ENCODE measurements at regions not wholly inside any gene's neighbourhood (a gene's known extent, or its start where the extent isn't known, plus 50 kb on each side); places are given as distances from the start of the nearest gene placed in this dataset.
"Not testable (repeated sequence)": the region's sequence is repeated elsewhere in the genome, so short reads cannot be mapped to it uniquely, and the experiment has no call there.

DNA sequence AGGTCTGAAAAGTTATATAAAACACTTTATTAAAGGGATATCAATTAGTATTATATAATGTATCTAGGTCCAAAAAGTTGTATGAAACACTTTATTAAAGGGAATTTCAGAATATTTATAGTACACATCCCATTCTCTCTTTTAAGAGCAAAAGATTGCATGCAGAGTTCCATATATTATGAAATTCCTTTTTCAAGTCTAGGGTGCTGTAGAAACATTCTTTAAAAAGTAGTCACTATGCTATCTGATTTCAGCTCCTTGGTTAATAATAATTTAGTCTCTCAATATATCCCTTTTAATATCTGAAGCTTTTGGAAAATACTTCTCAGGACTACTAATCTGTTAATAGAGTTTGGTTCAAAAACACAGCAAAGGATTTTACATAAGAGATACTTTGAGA is 1496.1 kb upstream of the C9orf72 start:
- no peak for DNase-seq (ENCODE audit: insufficient read length, low spot score)
- TF ChIP-seq, protein P1, sequence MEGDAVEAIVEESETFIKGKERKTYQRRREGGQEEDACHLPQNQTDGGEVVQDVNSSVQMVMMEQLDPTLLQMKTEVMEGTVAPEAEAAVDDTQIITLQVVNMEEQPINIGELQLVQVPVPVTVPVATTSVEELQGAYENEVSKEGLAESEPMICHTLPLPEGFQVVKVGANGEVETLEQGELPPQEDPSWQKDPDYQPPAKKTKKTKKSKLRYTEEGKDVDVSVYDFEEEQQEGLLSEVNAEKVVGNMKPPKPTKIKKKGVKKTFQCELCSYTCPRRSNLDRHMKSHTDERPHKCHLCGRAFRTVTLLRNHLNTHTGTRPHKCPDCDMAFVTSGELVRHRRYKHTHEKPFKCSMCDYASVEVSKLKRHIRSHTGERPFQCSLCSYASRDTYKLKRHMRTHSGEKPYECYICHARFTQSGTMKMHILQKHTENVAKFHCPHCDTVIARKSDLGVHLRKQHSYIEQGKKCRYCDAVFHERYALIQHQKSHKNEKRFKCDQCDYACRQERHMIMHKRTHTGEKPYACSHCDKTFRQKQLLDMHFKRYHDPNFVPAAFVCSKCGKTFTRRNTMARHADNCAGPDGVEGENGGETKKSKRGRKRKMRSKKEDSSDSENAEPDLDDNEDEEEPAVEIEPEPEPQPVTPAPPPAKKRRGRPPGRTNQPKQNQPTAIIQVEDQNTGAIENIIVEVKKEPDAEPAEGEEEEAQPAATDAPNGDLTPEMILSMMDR (IDR thresholded peaks at IDR 0.05; ENCODE audit: insufficient read depth, missing control alignments): no peak
- FAIRE-seq: no peak

- peak; percentile 16 for FAIRE-seq
- no peak for DNase-seq (ENCODE audit: insufficient read length, low spot score)
- TF ChIP-seq, protein P1 (IDR thresholded peaks at IDR 0.05; ENCODE audit: insufficient read depth, missing control alignments): no peak
Observed at GRCh38 chr9:29078063-29078666, 1504.9 kb upstream of the C9orf72 start.

- TF ChIP-seq, protein P1 (IDR thresholded peaks at IDR 0.05; ENCODE audit: insufficient read depth, missing control alignments): no peak
- FAIRE-seq: no peak
Observed at GRCh38 chr9:29100762-29101161, 1527.5 kb upstream of the C9orf72 start.

GRCh38 chr9:29104166-29104565 is 1530.9 kb upstream of the C9orf72 start:
- not testable (repeated sequence) for DNase-seq (ENCODE audit: insufficient read length, low spot score); FAIRE-seq

More at GRCh38 chr9:29100762-29101161, 1527.5 kb upstream of the C9orf72 start:
- no peak for DNase-seq (ENCODE audit: insufficient read length, low spot score)

DNA sequence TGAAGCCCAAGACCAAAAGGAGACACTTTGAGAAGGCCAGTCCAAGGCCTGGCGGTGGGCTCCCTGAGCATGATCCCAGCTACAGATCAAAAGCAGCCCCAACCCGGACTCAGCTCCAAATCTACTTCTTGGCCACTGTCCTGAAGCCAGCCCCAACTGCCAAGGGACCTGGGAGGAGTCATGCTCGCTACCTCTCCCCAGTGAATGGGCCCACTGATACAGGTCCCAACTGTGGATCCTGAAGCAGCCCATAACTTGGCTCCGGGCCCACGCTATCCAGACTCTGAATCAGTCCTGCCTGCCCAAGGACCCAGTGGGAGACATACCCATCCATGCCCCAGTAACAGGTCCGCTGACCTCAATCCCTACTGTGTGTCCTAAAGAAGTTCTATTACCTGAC is 1545.3 kb upstream of the C9orf72 start:
- FAIRE-seq: no peak
- no peak for DNase-seq (ENCODE audit: insufficient read length, low spot score)
- TF ChIP-seq, protein P1 (IDR thresholded peaks at IDR 0.05; ENCODE audit: insufficient read depth, missing control alignments): no peak

DNA sequence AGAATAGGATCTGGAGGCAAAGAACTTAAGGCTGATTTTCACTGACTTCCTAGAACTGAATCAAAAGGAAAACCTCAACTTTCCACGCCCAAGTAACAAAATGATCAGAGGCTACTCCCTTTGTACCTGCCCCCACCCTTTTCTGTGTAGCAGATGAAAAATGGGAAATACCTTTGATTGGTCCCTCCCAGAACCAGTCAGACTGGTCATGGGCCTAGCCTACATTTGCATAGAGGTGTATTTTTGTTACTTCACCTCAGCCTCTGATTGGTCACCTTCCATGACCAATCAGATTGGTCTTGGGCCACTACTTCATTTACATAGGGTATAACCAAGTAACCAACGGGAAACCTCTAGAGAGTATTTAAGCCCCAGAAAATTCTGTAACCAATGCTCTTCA is 1553.5 kb upstream of the C9orf72 start:
- TF ChIP-seq, protein P1 (IDR thresholded peaks at IDR 0.05; ENCODE audit: insufficient read depth, missing control alignments): no peak
- no peak for FAIRE-seq
- no peak for DNase-seq (ENCODE audit: insufficient read length, low spot score)

- TF ChIP-seq, protein P1 (IDR thresholded peaks at IDR 0.05; ENCODE audit: insufficient read depth, missing control alignments): no peak
- FAIRE-seq: peak; percentile 55
- DNase-seq (ENCODE audit: insufficient read length, low spot score): no peak
Observed at GRCh38 chr9:29129763-29130162, 1556.5 kb upstream of the C9orf72 start.

DNA sequence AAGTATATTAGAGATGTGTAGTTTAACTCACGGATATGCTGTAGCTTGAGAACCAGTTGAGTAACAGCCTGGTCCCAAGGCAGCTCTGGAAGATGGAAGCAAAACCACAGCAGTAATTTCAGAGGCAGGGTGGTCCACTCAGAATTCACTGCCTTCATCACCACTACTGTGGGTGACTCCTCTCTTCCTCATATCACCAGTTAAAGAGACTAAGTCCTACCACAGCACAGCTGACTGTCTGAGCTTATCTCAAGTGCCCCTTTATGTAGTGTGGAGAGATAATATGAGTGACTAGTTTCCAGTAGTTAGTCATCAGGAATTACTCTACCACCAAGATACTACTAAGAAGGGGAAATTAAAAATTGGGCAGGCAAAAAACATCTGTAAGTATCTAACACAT is 1571.2 kb upstream of the C9orf72 start:
- DNase-seq (ENCODE audit: insufficient read length, low spot score) (no peak), FAIRE-seq (no peak)

More for the DNA sequence above, 1571.2 kb upstream of the C9orf72 start:
- TF ChIP-seq, protein P1 (IDR thresholded peaks at IDR 0.05; ENCODE audit: insufficient read depth, missing control alignments): no peak

All from D721Med (cell line).